GM19468 (cell line): ENCODE measurements at regions not wholly inside any gene's neighbourhood (a gene's known extent, or its start where the extent isn't known, plus 50 kb on each side); places are given as distances from the start of the nearest gene placed in this dataset.

Source experiments
- ATAC-seq: cut with Tn5 transposase; IDR thresholded peaks from one replicate; pipeline ENCODE4 v1.9.1; 2021; ENCODE audit warnings: mild to moderate bottlenecking, moderate library complexity, moderate number of reproducible peaks; ENCODE audit not compliant: unreplicated experiment; ENCODE audit errors: extremely low read depth

DNA sequence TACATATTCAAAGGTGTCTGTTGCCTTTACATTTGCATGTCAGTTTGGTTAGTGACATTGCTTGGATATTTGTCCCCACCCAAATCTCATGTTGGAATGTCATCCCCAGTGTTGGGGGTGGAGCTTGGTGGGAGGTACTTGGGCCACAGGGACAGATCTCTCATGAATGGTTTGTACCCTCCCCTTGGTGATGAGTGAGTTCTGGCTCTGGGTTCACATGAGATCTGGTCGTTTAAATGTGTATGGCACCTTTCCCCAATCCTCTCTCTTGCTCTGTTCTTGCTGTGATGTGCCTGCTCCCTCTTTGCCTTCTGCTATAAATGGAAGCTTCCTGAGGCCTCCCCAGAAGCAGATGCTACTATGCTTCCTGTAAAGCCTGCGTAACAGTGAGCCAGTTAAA lies 207.9 kb upstream of the DIO3 start:
- ATAC-seq, result no peak

DNA sequence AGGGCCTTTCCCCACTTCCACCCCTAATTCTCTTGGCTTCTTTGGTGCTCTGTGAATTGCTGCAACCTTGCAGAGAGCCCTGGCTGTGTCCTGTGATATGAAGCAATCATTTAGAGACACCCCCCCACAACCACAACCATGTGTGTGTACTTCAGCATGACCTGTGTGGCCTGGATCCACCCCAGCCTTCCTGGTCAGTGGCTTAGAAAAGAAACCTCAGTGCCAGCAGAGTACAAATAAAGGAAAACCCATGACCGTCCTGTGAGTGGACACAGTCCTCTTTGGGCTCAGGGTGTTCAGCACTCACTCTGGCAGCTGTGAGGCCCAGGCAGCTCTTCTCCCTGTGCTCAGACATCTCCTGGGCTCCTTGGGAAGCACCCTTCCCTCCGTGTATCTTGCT lies 206.6 kb upstream of the DIO3 start:
- no peak for ATAC-seq

DNA sequence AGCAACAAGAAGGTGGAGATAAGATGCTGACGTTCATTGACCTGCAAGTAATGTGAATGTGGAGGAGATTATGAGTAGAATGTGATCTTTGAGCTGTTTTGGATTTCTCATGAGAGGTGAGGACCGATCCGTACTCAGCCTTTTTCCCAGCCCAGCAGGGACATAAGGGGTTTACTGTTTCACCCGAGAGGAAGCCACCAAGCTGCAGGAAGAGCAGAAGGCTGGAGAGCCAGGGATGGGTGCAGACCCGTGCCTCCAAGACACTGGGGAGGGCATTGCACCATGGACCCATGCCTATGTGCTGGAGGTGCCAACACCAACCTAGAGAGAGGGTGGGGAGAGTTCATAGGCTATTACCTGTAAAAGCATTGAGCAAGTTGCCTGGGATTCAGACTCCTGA lies 206.0 kb upstream of the DIO3 start:
- no peak for ATAC-seq

DNA sequence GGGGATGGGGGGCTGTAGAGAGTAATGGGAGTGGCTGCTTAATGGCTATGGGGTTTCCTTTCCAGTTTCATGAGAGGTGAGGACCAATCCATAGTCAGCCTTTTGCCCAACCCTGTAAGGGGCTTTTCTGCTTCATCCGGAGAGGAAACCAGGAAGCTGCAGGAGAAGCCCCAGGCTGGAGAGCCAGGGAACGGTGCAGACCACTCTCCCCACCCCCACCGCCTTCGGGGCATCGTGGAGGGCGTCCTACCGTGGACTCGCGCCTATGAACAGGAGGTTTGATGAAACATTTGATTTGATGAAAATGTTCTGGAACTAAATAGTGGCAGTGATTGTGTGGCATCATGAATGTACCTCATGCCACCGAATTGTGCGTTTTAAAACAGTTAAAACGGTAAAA lies 204.3 kb upstream of the DIO3 start:
- ATAC-seq, result no peak

DNA sequence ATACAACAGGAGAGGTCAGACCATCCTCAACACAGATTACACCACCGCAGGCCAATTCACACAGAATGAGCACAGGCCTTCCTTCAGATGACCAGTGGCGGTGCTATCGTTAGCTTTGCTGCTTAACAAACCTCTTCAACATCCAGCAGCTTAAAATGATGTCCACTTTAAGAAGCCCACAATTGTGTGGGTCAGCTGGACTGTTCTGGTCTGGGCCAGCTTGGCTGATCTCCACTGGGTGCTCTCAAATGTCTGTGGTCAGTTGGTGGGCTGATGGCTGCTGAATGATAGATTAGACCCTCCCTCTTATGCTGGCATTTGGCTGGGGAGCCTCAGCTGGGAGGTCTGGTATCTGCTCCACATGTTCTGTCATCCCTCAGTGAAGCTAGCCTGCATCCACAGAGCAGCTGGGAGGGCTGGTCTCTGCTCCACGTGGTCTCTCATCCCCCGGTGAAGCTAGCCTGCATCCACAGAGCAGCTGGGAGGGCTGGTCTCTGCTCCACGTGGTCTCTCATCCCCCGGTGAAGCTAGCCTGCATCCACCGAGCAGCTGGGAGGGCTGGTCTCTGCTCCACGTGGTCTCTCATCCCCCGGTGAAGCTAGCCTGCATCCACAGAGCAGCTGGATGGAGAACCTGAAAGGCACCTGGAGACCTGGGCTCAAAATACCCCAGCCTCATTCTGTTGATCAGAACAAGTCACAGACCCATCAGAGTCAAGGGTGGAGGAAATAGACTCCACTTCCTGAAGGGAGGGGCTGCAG lies 203.6 kb upstream of the DIO3 start:
- ATAC-seq, result no peak

DNA sequence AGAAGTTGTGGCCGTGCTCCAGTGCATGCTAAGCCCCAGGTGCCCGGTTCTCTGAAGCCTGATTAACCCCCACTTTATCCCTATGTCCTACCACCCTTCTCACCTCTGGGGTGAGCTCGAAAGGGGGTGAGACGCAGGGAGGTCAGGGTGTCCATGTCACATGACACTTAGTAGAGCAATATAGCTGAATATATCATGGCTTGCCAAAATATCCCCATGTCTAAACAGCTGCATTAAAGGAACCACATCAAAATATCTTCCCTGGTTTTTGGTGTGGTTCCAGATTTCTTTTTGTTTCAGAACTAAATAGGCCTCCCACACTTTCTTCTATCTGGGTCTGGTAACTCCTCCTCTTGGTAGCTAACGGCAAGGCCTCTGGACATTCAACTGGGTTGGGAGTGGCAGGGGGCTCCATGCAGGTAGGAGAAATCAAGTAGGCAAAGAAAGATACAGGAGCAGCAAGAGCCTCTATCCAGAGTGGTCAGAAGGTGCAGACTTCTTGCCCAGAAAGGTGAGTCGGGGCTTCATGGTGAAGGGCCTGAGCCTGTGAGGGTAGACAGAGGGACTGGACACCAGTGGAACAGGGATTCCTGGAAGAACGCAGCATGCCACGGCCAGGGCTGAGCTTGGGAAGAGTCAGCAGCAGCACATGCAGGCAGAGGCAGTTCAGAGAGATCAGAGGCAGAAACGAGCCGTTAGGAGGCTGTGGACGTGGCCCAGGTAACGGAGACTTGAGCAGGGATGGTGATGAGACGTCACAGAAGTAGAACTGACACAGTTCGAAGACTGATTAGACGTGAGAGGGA lies 202.8 kb upstream of the DIO3 start:
- no peak for ATAC-seq

DNA sequence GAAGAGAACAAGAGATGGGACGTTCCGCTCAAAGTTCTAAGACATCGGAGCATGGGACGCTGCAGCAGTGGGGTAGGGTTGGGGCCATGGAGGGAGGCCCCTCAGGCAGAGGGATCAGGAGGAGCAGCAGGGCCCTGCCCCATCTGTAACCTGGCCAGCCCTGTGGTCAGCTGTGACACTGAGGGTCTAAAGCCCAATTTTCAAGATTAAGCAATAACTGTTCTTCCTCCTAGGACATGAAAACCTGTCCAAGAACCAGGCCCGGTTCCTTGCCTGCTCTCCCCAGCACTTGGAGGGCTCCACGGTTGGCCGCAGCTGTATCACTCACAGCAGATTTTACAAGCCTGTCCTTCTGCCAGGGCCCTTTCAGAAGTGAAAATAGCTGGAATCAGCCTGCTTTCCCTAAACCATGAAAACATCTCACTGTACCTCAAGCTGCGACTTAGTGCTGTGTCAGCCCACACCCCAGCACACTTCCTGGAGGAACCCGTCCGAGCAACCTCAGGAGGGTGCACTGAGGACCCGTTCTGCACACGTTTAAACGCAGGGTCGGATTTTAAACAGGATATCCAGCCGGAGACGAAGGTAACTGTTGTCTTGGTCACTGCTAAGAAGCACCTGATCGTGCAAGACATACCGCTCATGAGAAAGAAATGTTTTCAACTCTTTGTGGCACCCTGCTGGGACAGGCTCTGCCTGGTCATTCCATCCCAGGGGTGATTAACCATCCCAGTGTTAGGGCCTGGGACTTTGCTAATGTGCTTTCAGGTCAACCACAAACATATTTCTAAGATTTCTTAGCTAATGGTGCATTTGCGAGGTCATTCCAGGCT lies 201.9 kb upstream of the DIO3 start:
- no peak for ATAC-seq

DNA sequence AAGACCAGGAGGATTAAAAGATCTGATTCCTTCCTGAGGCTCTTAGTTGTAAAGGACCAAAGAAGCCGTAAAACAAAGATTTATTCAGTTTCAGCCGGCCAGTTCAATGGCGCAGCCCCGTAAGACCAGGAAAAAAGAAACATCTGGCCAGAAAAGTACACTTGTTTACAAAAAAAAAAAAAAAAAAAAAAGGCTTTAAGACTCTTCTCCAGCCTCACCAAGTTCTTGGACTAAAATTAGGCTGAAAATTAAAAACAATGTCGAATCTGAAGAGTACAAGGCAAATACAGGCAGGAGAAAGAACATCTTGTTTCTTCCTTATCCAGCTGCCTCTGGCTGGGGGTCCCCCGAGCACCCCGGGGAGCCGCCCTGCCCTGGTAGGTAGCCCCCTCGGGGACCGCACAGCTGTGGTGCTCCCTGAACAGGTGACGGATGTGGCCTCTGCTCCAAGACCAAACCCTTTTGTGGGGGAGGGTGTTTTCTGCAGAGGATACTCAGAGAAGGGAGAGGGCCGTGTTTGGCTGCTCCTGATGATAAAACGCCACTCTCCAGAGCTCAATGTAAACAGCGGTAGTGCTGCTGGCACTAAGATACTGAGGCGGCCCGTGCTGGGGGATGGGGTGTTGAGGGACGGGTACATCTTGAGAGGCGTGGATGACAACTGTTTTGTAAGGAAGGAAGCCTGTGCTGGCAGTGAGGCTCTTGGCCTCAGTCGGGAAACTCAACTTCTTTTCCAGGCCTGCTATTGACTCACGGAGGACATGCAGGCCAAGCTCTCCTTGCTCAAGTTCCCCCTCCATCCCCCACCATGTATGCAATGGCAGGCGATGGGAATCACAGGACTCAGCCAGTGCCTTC lies 201.0 kb upstream of the DIO3 start:
- no peak for ATAC-seq

DNA sequence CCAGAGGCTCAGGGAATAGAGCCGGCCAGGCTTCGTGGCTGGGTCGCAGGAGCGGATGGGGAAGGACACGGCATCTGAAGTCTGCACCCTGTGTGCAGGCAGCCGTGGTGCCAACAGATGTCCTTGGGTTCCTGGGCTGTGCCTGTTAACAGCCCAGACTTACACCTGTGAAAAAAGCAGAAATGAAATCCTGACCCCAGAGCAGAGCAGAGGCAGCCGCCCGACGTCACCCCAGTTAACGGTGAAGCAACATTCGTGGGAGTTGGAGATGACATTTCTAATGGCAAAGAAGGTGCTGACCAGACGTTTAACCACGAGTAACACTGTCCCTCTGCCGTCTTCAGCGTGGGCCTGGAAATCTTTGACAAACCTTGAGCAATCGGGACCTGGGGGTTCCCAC lies 200.3 kb upstream of the DIO3 start:
- no peak for ATAC-seq

DNA sequence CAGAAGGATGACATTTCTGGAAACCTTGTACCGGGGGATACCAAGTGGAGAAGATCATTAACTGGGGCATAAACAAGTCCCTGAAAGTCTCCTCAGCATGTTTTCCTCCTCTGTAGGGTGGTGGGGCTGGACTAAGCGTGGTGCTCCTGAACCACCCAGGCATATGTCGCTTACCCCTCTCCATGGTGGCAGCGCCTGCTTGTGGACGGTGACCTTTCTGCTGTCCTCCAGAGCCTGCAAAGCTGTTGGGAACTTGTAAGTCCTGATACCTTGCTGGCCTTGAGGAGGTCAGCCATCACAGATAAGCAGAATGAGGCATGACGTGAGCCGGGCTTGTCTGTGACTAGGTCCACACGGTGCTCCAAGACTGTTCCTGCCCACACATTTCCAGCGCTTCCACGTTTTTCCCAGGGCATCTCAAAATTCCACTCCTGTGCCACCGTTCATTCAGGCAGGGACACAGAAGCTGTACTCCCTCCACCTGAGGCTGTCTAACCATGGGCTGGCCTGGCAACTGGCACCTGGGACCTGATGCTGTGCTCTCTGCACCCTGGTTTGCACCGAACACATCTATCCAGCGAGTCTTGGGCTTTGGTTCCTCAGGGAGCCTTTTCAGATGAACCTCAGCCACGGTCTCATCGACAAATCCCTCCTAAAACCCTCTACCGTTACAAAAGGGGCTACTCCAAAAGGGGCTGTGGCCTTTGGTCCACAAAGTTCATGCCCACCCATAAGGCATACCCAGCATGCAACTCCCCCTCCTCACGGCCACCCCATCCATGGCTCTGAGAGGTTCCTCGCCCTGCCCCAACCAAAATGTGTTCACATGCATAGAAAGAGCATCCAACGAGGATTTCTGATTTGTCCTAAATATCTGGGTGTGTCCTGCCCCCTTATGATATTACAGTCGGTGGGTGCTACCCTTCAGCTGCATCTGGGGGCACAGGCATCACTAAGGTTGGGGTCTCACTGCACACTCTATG lies 199.6 kb upstream of the DIO3 start:
- ATAC-seq, result no peak

DNA sequence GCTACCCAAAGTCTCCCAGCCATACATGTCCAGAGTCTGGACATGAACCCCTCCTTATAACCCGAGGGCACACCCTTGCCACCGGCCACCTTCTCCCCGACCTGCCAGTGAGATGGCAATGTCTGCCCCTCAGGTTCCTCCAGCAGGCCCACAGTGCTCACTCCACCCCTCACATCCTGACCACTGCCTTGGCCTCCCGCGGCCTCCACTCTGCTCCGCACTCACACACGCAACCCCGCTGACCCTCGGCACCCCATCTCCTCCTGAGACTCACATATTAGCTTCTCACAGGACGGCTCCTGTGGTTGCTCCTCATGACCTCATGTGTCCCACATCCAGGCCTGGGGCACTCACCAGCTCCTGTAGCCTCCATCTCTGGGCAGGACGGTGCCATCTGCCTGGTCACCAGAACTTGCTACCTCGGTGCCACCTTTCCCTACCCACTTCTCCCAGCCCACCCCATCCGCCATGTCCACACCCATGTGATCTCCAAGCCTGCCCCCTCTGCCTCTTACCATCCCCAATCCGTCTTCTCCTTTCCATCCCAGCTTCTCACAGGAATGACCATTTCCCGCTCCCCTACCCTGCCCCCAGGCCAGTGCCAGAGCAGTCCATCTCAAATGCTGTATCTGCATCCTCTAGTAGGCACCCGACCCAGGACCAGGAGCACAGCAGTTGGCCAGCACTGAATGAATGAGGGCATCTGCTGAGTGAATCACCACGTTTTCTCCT lies 198.6 kb upstream of the DIO3 start:
- ATAC-seq, result no peak

DNA sequence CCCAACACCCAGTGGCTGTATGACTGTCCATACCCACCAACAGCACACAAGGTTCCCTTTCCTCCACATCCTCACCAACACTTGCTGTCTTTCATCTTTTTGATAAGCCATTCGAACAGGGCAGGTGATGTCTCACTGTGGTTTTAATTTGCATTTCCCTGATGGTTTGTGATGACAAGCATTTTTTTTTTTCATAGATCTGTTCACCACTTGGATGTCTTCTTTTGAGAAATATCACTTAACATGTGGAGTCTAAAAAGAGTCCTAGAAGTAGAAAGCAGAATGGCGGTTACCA lies 198.1 kb upstream of the DIO3 start:
- no peak for ATAC-seq

DNA sequence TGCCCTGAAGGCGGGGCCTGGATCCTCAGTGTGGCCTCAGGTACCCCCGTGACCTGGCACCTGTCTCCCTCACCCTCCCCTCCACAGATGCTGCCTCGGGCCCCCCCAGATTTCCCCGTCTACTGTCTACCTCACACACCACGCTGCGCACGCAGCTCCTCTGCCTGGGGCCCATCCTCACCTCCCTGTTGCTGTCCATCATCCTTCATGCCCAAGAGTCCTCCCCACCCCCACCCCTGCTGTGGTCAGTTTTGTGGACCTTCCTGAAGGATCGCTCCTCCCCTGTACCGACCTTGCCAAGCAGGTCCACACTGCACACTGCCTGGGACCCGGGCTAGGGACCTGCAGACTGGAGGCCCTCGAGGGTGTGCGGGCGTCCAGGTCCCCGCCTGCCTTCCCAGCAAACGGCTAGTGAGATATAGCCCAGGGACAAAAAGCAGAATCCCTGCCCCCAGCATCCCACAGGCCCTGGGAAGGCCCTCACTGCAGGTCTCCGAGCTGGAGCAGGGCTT lies 197.4 kb upstream of the DIO3 start:
- ATAC-seq, result no peak

DNA sequence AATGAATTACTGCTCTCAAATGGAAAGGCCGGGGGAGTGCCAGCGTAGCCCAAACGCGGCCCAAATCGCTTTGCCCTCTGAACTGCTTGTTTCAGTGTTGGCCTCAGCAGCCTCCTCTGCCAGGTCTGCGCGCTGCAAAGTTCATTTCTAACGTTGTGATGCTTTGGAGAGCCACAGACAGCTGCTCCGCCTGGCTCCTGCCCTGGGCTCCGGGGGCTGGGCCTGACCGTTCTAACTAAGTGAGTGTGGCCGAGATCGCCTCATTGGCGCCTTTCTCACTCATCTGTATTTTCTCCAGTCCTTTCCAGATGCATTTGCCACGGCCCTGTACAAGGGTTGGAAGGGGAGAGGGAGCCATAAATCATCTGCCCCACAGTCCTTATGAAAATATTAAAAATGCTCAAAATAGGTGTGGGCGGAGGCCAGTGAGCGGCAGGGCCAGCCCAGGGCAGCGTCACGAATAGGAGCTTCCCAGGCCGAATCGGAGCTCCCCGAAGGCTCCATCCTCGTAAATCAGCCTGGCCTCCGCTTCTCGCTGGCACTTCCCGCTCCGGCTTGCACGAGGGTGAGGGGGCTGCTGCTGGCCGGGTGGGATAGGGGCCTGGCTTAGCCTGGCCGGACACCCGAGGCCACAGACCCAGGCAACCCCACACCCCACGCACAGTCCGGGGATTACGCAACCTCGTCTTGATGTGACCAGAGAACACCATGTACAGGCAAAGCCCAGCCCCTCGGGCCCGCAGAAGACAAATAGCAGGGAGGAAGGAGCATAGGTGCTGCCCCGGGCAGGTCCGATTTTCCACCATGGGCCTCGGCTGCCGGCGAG lies 196.6 kb upstream of the DIO3 start:
- ATAC-seq, result no peak

DNA sequence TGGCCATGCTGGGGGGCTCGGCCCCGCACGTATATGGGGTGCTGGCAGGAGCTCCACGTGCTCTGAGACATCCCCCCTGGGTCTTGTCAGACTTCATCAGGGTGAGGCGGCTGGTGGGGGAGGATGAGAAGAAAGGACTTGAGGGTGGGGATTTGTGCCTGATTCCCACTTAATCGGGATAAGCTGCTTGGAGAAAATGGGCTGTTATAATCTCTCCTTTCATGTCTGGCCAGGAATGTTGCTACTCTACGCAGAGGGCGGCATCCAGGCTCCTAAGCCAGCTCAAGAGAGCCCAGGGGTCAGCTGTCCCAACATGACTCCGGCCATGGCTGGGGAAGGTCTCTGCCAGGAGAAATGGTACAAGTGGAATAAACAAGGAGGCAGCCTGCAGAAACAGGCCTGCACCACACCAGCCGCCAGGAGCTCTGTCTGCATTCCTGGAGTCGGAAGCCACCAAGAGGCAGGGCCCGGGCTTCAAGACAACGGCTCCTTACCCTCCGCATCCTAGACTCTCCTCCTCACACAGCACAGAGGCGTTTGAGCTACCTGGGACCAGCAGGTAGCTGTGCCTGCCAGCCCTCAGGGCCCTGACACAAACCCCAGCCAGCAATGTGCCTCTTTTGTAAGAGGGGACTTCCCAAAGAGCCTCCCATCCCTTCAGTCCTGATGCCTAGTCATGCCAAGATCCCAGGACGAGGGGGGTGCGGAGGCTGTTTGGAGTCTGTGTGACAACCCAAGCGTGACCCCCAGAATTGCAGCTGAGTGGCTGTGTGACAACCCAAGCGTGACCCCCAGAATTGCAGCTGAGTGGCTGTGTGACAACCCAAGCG lies 195.8 kb upstream of the DIO3 start:
- no peak for ATAC-seq

DNA sequence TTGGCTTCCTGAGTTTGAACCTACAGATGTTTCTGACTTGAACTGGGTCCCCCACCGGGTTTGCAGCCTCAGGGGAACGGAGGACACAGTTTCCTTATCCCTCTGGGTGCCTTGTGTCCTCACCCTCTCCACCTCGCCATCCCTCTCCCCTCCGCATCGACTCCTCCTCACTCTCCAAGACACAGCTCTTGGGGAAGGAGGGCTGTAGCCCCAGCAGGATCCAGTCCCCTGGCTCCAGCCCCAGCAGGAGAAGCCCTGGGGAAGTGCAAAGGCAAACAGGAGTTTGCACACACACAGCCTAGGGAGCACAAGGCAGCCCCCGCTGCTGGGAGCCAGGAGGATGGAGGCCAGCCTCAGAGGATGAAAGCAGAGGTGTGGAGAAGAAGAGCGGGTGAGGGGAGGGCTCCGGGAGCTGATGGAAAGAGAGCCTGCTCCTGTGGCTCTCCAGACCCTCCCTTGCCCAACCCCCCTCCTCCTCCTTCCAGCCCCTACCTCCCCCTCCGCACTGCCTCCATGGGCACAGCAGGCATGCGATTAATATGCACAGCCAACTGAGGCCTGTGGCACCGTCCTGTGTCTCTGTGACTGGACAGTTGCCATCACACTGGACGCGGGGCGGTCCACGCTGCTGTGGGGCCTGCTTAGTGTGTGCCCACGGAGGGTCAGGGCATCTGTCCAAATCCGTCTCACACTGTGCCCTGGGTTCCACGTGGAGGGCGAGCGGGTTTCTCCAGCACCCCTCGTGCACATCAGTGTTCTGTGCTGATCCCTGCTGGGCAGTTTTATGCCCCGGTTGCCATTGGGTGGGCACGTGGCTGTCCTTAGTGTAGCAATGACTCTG lies 193.7 kb upstream of the DIO3 start:
- ATAC-seq, result no peak
